Common myeloid progenitor, CD34-positive (primary cell): ENCODE measurements at regions not wholly inside any gene's neighbourhood (a gene's known extent, or its start where the extent isn't known, plus 50 kb on each side); places are given as distances from the start of the nearest gene placed in this dataset.
"Not testable (repeated sequence)": the region's sequence is repeated elsewhere in the genome, so short reads cannot be mapped to it uniquely, and the experiment has no call there.

Experiments
- CTCF ChIA-PET: fragments of 350-600 bp; sonication (Branson Sonifier 250); formaldehyde crosslinking; loops from one replicate; lab custom pipeline; 2021; ENCODE audit warnings: antibody characterized with exemption; lab: Charles Lee
- POLR2A ChIA-PET: fragments of 350-600 bp; sonication (Branson Sonifier 250); formaldehyde crosslinking; loops from one replicate; lab custom pipeline; 2021; ENCODE audit warnings: antibody characterized with exemption; lab: Charles Lee
- DNase-seq, 3 donors: peaks; one replicate each; pipeline versions ENCODE4 v3.0.0 to v3.0.0-alpha.2; 2013
- H3K27ac ChIP-seq, 2 experiments: 1 replicate in 1 of 2; 2 replicates in 1 of 2; pipeline ENCODE4 v1.7.0; 2013; ENCODE audit warnings: inconsistent platforms in 2 of 2, low read length in 2 of 2, mild to moderate bottlenecking in 2 of 2, low read depth in 1 of 2, moderate library complexity in 1 of 2; ENCODE audit not compliant: severe bottlenecking in 2 of 2, insufficient read depth in 1 of 2, poor library complexity in 1 of 2
- H3K27me3 ChIP-seq, 5 experiments: replicated peaks in 2 of 5; 1 replicate in 3 of 5; 2 replicates in 2 of 5; pipeline versions ENCODE4 v1.6.1 to v1.7.0; 2013; ENCODE audit warnings: low read length in 4 of 5, mild to moderate bottlenecking in 2 of 5, moderate library complexity in 2 of 5, inconsistent platforms in 1 of 5; ENCODE audit not compliant: insufficient read depth in 5 of 5, control insufficient read depth in 4 of 5
- H3K36me3 ChIP-seq, 4 experiments: 1 replicate in 2 of 4; 2 replicates in 2 of 4; pipeline versions ENCODE4 v1.6.1 to v1.7.0; 2013; ENCODE audit warnings: low read length in 3 of 4, control low read depth in 1 of 4, mild to moderate bottlenecking in 1 of 4; ENCODE audit not compliant: control insufficient read depth in 4 of 4, insufficient read depth in 4 of 4
- H3K4me1 ChIP-seq, 4 experiments: 1 replicate in 3 of 4; 2 replicates in 1 of 4; pipeline versions ENCODE4 v1.6.1 to v1.7.1; 2013; ENCODE audit warnings: low read length in 3 of 4, mild to moderate bottlenecking in 3 of 4, control low read depth in 1 of 4, inconsistent platforms in 1 of 4, moderate library complexity in 1 of 4; ENCODE audit not compliant: control insufficient read depth in 4 of 4, insufficient read depth in 4 of 4; ENCODE audit errors: control extremely low read depth in 1 of 4
- H3K4me3 ChIP-seq, 7 experiments: 1 replicate in 4 of 7; 2 replicates in 3 of 7; pipeline versions ENCODE4 v1.5.1 to v1.7.0; 2013; ENCODE audit warnings: mild to moderate bottlenecking in 7 of 7, low read length in 6 of 7, moderate library complexity in 6 of 7, inconsistent platforms in 2 of 7, low read depth in 2 of 7, control low read depth in 1 of 7; ENCODE audit not compliant: insufficient read depth in 4 of 7, control insufficient read depth in 1 of 7; ENCODE audit errors: extremely low read depth in 1 of 7
- H3K9me3 ChIP-seq, 5 experiments: 1 replicate in 4 of 5; 2 replicates in 1 of 5; pipeline versions ENCODE4 v1.6.1 to v1.7.1; 2013; ENCODE audit warnings: low read length in 4 of 5, mild to moderate bottlenecking in 2 of 5, inconsistent platforms in 1 of 5, low read depth in 1 of 5, moderate library complexity in 1 of 5; ENCODE audit not compliant: control insufficient read depth in 4 of 5, insufficient read depth in 2 of 5; ENCODE audit errors: control extremely low read depth in 1 of 5
- WGBS: methylation state at CpG from one replicate; pipeline ENCODE4 v1.1.5; 2013; ENCODE audit not compliant: insufficient coverage; 5-methylcytosine and 5-hydroxymethylcytosine counted together

DNA sequence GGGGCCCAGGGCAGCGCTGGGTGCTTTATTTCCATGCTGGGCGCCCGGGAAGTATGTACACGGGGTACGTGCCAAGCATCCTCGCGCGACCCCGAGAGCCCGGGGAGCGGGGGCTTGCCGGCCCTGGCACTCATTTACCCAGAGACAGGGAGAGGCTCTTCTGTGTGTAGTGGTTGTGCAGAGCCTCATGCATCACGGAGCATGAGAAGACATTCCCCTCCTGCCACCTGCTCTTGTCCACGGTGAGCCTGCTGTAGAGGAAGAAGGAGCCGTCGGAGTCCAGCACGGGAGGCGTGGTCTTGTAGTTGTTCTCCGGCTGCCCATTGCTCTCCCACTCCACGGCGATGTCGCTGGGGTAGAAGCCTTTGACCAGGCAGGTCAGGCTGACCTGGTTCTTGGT is 98.0 kb downstream of the TMEM121 start:
- H3K27me3 ChIP-seq, POLR2A ChIA-PET, H3K27ac ChIP-seq, DNase-seq, H3K4me3 ChIP-seq, H3K4me1 ChIP-seq, CTCF ChIA-PET, H3K9me3 ChIP-seq, H3K36me3 ChIP-seq: not testable (repeated sequence)
- WGBS: 83% methylated on average over 13 of the region's 22 CpGs

- POLR2A ChIA-PET, H3K27ac ChIP-seq, H3K9me3 ChIP-seq, DNase-seq, H3K4me3 ChIP-seq, H3K27me3 ChIP-seq, H3K4me1 ChIP-seq, H3K36me3 ChIP-seq, CTCF ChIA-PET: not testable (repeated sequence)
- 98% methylated on average over 25 of the region's 25 CpGs for WGBS
These were observed 98.5 kb downstream of the TMEM121 start for GRCh38 chr14:105624749-105625434.

DNA sequence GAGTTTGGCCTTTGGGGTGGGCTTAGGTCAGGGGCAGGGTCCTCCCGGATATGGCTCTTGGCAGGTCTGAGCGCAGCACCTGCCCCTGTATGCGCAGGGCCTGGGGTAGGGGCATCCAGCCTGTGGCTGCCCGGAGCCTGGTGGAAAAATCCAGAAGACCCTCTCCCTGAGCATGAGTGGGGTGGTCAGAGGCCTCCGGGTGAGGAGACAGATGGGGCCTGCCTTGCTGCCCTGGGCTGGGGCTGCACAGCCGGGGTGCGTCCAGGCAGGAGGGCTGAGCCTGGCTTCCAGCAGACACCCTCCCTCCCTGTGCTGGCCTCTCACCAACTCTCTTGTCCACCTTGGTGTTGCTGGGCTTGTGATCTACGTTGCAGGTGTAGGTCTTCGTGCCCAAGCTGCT is 99.1 kb downstream of the TMEM121 start:
- CTCF ChIA-PET, H3K27ac ChIP-seq, H3K27me3 ChIP-seq, H3K36me3 ChIP-seq, DNase-seq, H3K9me3 ChIP-seq, POLR2A ChIA-PET, H3K4me3 ChIP-seq, H3K4me1 ChIP-seq: not testable (repeated sequence)
- WGBS: 66% methylated on average over 4 of the region's 9 CpGs

GRCh38 chr14:105626111-105626510 is 99.7 kb downstream of the TMEM121 start:
- DNase-seq, H3K9me3 ChIP-seq, POLR2A ChIA-PET, CTCF ChIA-PET, H3K4me1 ChIP-seq, H3K36me3 ChIP-seq, H3K27me3 ChIP-seq, H3K27ac ChIP-seq, H3K4me3 ChIP-seq: not testable (repeated sequence)
- WGBS: no CpG with 5 or more reads among the region's 15 CpGs

GRCh38 chr14:105626651-105627050 is 100.3 kb downstream of the TMEM121 start:
- H3K4me3 ChIP-seq, H3K27me3 ChIP-seq, H3K27ac ChIP-seq, H3K36me3 ChIP-seq, CTCF ChIA-PET, DNase-seq, POLR2A ChIA-PET, H3K4me1 ChIP-seq, H3K9me3 ChIP-seq: not testable (repeated sequence)
- no CpG with 5 or more reads among the region's 5 CpGs for whole genome bisulfite sequencing

DNA sequence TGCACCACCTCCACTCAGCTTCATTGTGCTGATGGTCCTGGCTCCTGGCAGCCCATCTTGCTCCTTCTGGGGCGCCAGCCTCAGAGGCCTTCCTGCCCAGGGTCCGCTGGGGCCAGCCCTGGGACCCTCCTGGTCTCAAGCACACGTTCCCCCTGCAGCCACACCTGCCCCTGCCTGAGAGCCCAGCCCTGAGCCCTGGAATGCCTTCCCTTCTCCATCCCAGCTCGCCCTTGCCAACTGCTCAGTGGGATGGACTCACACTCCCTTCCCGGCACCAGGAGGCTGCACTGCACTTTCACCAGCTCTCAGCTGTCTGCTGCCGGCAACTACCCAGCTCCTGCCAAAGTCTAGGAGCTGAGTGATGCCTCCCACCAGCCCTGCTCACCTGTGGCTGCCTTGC is 100.9 kb downstream of the TMEM121 start:
- H3K27ac ChIP-seq, H3K4me1 ChIP-seq, H3K36me3 ChIP-seq, POLR2A ChIA-PET, H3K27me3 ChIP-seq, H3K9me3 ChIP-seq, DNase-seq, CTCF ChIA-PET, H3K4me3 ChIP-seq: not testable (repeated sequence)
- WGBS: 93% methylated on average over 4 of the region's 6 CpGs

DNA sequence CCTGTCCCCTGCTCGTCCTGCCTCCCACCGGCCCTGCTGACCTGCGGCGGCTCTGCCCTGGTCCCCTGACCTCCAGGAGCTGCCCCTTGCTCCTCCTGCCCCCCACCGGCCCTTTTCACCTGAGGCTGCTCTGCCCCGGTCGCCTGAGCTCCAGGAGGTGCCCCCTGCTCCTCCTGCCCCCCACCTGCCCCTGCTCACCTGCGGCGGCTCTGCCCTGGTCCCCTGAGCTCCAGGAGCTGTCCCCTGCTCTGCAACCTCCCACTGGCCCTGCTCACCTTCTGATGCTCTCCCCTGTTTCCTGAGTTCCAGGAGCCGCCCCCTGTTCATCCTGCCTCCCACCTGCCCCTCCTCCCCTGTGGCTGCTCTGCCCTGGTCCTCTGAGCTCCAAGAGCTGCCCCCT is 101.3 kb downstream of the TMEM121 start:
- ChIA-PET CTCF (no interaction called here), POLR2A (interaction anchor here (1.3 kb wide), 1 partner anchor 27 kb away, joined by 3 read pairs; no protein-coding TSS in a partner anchor)

More for the DNA sequence above, 101.3 kb downstream of the TMEM121 start:
- WGBS: 88% methylated on average over 9 of the region's 10 CpGs
- H3K4me3 ChIP-seq: no peak overlapping the region
- DNase-seq: no peak
- H3K9me3 ChIP-seq: peaks cover 0 to 9% (median 0%) of the 10 kb centered on the region in 5 experiments
- H3K27me3 ChIP-seq: no peaks in the 10 kb centered on the region
- no peak overlapping the region for H3K27ac ChIP-seq
- no peaks in the 10 kb centered on the region for H3K36me3 ChIP-seq
- H3K4me1 ChIP-seq: no peaks in the 10 kb centered on the region
